HepG2 (cell line): ENCODE measurements at regions not wholly inside any gene's neighbourhood (a gene's known extent, or its start where the extent isn't known, plus 50 kb on each side); places are given as distances from the start of the nearest gene placed in this dataset.

Source experiments
- ATAC-seq: fragments of 200-7000 bp; cut with Tn5 transposase; 3 replicates; pipeline ENCODE4 v1.9.1; 2020; ENCODE audit warnings: mild to moderate bottlenecking, moderate library complexity
- BruUV-seq: library from RNA; stranded (reverse); fragments of 400-500 nt; replicated peaks from 2 replicates; lab custom pipeline; 2021; lab: Mats Ljungman, UMichigan
- CTCF ChIA-PET: fragments of 300-600 bp; formaldehyde crosslinking; extraction: SDS; loops from one replicate; lab custom pipeline; 2021; ENCODE audit warnings: low total read pairs, inconsistent platforms, low intra/inter-chr PET ratio; lab: Yijun Ruan, JAX
- POLR2A ChIA-PET: fragments of 350-600 bp; sonication (Branson Sonifier 250); formaldehyde crosslinking; loops from one replicate; lab custom pipeline; 2020; ENCODE audit warnings: antibody characterized with exemption, inconsistent platforms; lab: Yijun Ruan, JAX
- DNase-seq: peaks from one replicate; pipeline ENCODE4 v3.0.0-alpha.2; 2015; ENCODE audit warnings: low spot score
- FAIRE-seq: peaks from 3 replicates; lab custom pipeline; 2011; peaks lifted over from hg19 to GRCh38; lab: Jason Lieb, UNC
- H2AFZ ChIP-seq: one replicate; pipeline ENCODE4 v1.6.1; 2011; ENCODE audit warnings: low read length, inconsistent platforms
- H3K27ac ChIP-seq: fragments of 300-600 bp; 3 replicates; pipeline ENCODE4 v1.8.0; 2011; ENCODE audit warnings: mixed run types, mild to moderate bottlenecking, mixed read lengths, low read length, inconsistent platforms; ENCODE audit not compliant: insufficient read depth; ENCODE audit errors: extremely low read length
- H3K27me3 ChIP-seq, 2 experiments: fragments of 200-600 bp in 1 of 2; 2 replicates in 1 of 2; 3 replicates in 1 of 2; pipeline versions ENCODE4 v1.6.0 to v1.8.0; 2011; ENCODE audit warnings: low read length in 2 of 2, mild to moderate bottlenecking in 2 of 2, moderate library complexity in 2 of 2, inconsistent platforms in 1 of 2; ENCODE audit not compliant: insufficient read depth in 2 of 2, control insufficient read depth in 1 of 2
- H3K36me3 ChIP-seq, 2 experiments: fragments of 200-600 bp in 1 of 2; replicated peaks in 1 of 2; 2 replicates in 1 of 2; 3 replicates in 1 of 2; pipeline versions ENCODE4 v1.5.1 to v1.8.0; 2011; ENCODE audit warnings: low read length in 2 of 2, inconsistent platforms in 1 of 2; ENCODE audit not compliant: insufficient read depth in 2 of 2, control insufficient read depth in 1 of 2
- H3K4me1 ChIP-seq: 2 replicates; pipeline ENCODE4 v1.5.1; 2012; ENCODE audit warnings: low read length, inconsistent platforms; ENCODE audit not compliant: insufficient read depth
- H3K4me2 ChIP-seq: 2 replicates; pipeline ENCODE4 v1.6.0; 2011; ENCODE audit warnings: low read depth, low read length, inconsistent platforms
- H3K4me3 ChIP-seq, 3 experiments: fragments of 200-600 bp in 1 of 3; sonication (generic), shearing (Covaris generic) in 1 of 3; replicated peaks in 1 of 3; 2 replicates each; pipeline ENCODE4 v1.5.1; 2011 to 2016; ENCODE audit warnings: low read length in 3 of 3, inconsistent platforms in 2 of 3, low read depth in 2 of 3, mild to moderate bottlenecking in 2 of 3, control low read depth in 1 of 3, mixed read lengths in 1 of 3; ENCODE audit not compliant: insufficient read depth in 1 of 3
- H3K79me2 ChIP-seq: one replicate; pipeline ENCODE4 v1.6.1; 2011; ENCODE audit warnings: low read length, inconsistent platforms; ENCODE audit not compliant: insufficient read depth
- H3K9ac ChIP-seq: 2 replicates; pipeline ENCODE4 v1.6.0; 2011; ENCODE audit warnings: mild to moderate bottlenecking, low read depth, low read length, inconsistent platforms; ENCODE audit not compliant: insufficient read depth
- H3K9me3 ChIP-seq: 2 replicates; pipeline ENCODE4 v1.5.1; 2012; ENCODE audit warnings: mild to moderate bottlenecking, low read length
- H4K20me1 ChIP-seq: 2 replicates; pipeline ENCODE4 v1.6.0; 2011; ENCODE audit warnings: inconsistent platforms, mild to moderate bottlenecking, low read length, moderate library complexity; ENCODE audit not compliant: insufficient read depth
- ATF7 ChIP-seq, 2 experiments: fragments of 450-650 bp in 1 of 2; sonication (generic) in 1 of 2; formaldehyde crosslinking in 1 of 2; IDR thresholded peaks; 2 replicates each; pipeline versions ENCODE4 v1.4.0 to v1.6.1; 2016 to 2020; ENCODE audit warnings: antibody characterized with exemption in 1 of 2, mild to moderate bottlenecking in 1 of 2, missing genetic modification reagents in 1 of 2
- CCDC6 ChIP-seq: sonication (generic); formaldehyde crosslinking; IDR thresholded peaks from 2 replicates; pipeline ENCODE4 v1.8.1; 2022; ENCODE audit warnings: mild to moderate bottlenecking, missing genetic modification reagents, moderate library complexity
- CREB1 ChIP-seq, 2 experiments: fragments of 450-650 bp in 1 of 2; IDR thresholded peaks; 2 replicates each; pipeline ENCODE4 v1.6.1; 2016 to 2017; ENCODE audit warnings: control low read depth in 1 of 2, mild to moderate bottlenecking in 1 of 2, missing compliant biosample characterization in 1 of 2, missing genetic modification characterization in 1 of 2
- GLI4 ChIP-seq: sonication (generic); formaldehyde crosslinking; IDR thresholded peaks from 2 replicates; pipeline ENCODE4 v1.5.1; 2020; ENCODE audit warnings: missing genetic modification reagents, mild to moderate bottlenecking, moderate library complexity, borderline replicate concordance
- HCFC1 ChIP-seq: fragments of 150-350 bp; IDR thresholded peaks from 2 replicates; pipeline ENCODE4 v1.6.1; 2014; ENCODE audit warnings: low read depth, low read length
- SMAD3 ChIP-seq: sonication (generic); formaldehyde crosslinking; IDR thresholded peaks from 2 replicates; pipeline ENCODE4 v1.4.0; 2020; ENCODE audit warnings: missing genetic modification reagents
- SNAPC2 ChIP-seq: sonication (generic); formaldehyde crosslinking; IDR thresholded peaks from 2 replicates; pipeline ENCODE4 v1.8.1; 2022; ENCODE audit warnings: mild to moderate bottlenecking, missing genetic modification reagents
- ZFP62 ChIP-seq: sonication (generic); formaldehyde crosslinking; IDR thresholded peaks from 2 replicates; pipeline ENCODE4 v1.4.0; 2020; ENCODE audit warnings: missing genetic modification reagents
- ZNF12 ChIP-seq: sonication (generic); formaldehyde crosslinking; IDR thresholded peaks from 2 replicates; pipeline ENCODE4 v1.5.0; 2020; ENCODE audit warnings: missing genetic modification reagents
- ZSCAN12 ChIP-seq: sonication (generic); formaldehyde crosslinking; IDR thresholded peaks from 2 replicates; pipeline ENCODE4 v1.9.0; 2021; ENCODE audit warnings: mild to moderate bottlenecking, missing genetic modification reagents
- in situ Hi-C: cut with HindIII; loops from 2 replicates; pipeline ENCODE4 v1.10.0; 2017; ENCODE audit warnings: low pct_unique_long_range_greater_than_20kb; ENCODE audit not compliant: extremely low pct_ligation_motif_present
- intact Hi-C: fragments of 100-400 bp; cut with micrococcal nuclease; formaldehyde crosslinking; loops from one replicate; pipeline ENCODE4 v1.10.0; 2022; ENCODE audit not compliant: unreplicated experiment
- TF ChIP-seq, protein P1 (sequence below): sonication (generic); formaldehyde crosslinking; IDR thresholded peaks from 2 replicates; pipeline ENCODE4 v1.5.0; 2020; ENCODE audit warnings: mild to moderate bottlenecking, missing genetic modification reagents
- TF ChIP-seq, protein P2 (sequence below): sonication (generic); formaldehyde crosslinking; IDR thresholded peaks from 2 replicates; pipeline ENCODE4 v1.4.0; 2020; ENCODE audit warnings: missing genetic modification reagents
- TF ChIP-seq, protein P3 (sequence below): sonication (generic); formaldehyde crosslinking; IDR thresholded peaks from 2 replicates; pipeline ENCODE4 v1.5.0; 2020; ENCODE audit warnings: missing genetic modification reagents

DNA sequence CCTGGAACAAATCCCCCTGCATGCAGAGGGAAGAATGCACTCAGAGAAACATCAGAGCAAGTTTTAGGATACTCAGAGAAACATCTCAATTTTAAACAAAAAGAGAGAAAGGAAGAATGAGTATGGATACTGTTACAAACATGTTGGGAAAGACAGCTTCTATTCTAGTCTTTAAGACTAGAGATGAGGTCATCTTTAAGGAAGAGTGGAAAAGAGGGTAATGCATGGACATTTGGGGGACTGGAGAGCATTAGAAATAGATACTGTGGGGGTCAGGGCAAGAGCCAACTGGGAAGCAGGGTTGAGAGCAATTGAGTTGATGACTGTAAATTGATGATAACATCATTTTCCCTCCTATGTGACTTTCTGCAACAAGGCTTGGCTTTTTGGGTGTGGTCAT lies 431.2 kb downstream of the CDH26 start:
- Histone ChIP-seq H3K4me1 (no peaks in the 10 kb centered on the region), H2AFZ (no peak overlapping the region), H3K9me3 (peaks cover 71% of the 10 kb centered on the region), H3K27me3 (no peaks in the 10 kb centered on the region), H4K20me1 (no peaks in the 10 kb centered on the region), H3K4me3 (no peak overlapping the region), H3K79me2 (no peaks in the 10 kb centered on the region), H3K9ac (no peak overlapping the region), H3K27ac (no peak overlapping the region), H3K4me2 (no peak overlapping the region), H3K36me3 (no peaks in the 10 kb centered on the region)
- BruUV-seq, result no TSS peak
- no peak for DNase-seq
- in situ Hi-C loops (no loop called here), intact Hi-C loops (no loop called here)
- CTCF ChIA-PET, result no interaction called here
- POLR2A ChIA-PET, result no interaction called here
- ATAC-seq, result no peak
- TF ChIP-seq CCDC6 (CRISPR knock-in tag) (no peak), GLI4 (CRISPR knock-in tag) (no peak), ZNF12 (CRISPR knock-in tag) (no peak), SNAPC2 (CRISPR knock-in tag) (no peak), ATF7 (IDR thresholded peaks at IDR 0.05) (peak; percentile 95), ATF7 (CRISPR knock-in tag; IDR thresholded peaks at IDR 0.05) (no peak), HCFC1 (no peak), ZSCAN12 (CRISPR knock-in tag) (no peak), SMAD3 (no peak), ZFP62 (CRISPR knock-in tag) (no peak), CREB1 (IDR thresholded peaks at IDR 0.05) (0 out of 2 replicates have a peak, but pooled peaks have one; percentile 28), CREB1 (CRISPR knock-in tag; IDR thresholded peaks at IDR 0.05) (no peak)
- TF ChIP-seq, protein P1, sequence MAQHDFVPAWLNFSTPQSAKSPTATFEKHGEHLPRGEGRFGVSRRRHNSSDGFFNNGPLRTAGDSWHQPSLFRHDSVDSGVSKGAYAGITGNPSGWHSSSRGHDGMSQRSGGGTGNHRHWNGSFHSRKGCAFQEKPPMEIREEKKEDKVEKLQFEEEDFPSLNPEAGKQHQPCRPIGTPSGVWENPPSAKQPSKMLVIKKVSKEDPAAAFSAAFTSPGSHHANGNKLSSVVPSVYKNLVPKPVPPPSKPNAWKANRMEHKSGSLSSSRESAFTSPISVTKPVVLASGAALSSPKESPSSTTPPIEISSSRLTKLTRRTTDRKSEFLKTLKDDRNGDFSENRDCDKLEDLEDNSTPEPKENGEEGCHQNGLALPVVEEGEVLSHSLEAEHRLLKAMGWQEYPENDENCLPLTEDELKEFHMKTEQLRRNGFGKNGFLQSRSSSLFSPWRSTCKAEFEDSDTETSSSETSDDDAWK (CRISPR knock-in tag), result no peak
- TF ChIP-seq, protein P2, sequence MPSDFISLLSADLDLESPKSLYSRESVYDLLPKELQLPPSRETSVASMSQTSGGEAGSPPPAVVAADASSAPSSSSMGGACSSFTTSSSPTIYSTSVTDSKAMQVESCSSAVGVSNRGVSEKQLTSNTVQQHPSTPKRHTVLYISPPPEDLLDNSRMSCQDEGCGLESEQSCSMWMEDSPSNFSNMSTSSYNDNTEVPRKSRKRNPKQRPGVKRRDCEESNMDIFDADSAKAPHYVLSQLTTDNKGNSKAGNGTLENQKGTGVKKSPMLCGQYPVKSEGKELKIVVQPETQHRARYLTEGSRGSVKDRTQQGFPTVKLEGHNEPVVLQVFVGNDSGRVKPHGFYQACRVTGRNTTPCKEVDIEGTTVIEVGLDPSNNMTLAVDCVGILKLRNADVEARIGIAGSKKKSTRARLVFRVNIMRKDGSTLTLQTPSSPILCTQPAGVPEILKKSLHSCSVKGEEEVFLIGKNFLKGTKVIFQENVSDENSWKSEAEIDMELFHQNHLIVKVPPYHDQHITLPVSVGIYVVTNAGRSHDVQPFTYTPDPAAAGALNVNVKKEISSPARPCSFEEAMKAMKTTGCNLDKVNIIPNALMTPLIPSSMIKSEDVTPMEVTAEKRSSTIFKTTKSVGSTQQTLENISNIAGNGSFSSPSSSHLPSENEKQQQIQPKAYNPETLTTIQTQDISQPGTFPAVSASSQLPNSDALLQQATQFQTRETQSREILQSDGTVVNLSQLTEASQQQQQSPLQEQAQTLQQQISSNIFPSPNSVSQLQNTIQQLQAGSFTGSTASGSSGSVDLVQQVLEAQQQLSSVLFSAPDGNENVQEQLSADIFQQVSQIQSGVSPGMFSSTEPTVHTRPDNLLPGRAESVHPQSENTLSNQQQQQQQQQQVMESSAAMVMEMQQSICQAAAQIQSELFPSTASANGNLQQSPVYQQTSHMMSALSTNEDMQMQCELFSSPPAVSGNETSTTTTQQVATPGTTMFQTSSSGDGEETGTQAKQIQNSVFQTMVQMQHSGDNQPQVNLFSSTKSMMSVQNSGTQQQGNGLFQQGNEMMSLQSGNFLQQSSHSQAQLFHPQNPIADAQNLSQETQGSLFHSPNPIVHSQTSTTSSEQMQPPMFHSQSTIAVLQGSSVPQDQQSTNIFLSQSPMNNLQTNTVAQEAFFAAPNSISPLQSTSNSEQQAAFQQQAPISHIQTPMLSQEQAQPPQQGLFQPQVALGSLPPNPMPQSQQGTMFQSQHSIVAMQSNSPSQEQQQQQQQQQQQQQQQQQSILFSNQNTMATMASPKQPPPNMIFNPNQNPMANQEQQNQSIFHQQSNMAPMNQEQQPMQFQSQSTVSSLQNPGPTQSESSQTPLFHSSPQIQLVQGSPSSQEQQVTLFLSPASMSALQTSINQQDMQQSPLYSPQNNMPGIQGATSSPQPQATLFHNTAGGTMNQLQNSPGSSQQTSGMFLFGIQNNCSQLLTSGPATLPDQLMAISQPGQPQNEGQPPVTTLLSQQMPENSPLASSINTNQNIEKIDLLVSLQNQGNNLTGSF (CRISPR knock-in tag), result no peak
- TF ChIP-seq, protein P3, sequence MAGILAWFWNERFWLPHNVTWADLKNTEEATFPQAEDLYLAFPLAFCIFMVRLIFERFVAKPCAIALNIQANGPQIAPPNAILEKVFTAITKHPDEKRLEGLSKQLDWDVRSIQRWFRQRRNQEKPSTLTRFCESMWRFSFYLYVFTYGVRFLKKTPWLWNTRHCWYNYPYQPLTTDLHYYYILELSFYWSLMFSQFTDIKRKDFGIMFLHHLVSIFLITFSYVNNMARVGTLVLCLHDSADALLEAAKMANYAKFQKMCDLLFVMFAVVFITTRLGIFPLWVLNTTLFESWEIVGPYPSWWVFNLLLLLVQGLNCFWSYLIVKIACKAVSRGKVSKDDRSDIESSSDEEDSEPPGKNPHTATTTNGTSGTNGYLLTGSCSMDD (CRISPR knock-in tag), result no peak
- FAIRE-seq, result no peak
